ENCODE measurements at regions not wholly inside any gene's neighbourhood (a gene's known extent, or its start where the extent isn't known, plus 50 kb on each side); places are given as distances from the start of the nearest gene placed in this dataset.

- H3K9ac ChIP-seq (ENCODE audit: low read length), result no peak overlapping the region
Measured at GRCh38 chr6:91127752-91128151, 540.9 kb upstream of the MAP3K7 start.

GRCh38 chr6:91126876-91127275 is 540.0 kb upstream of the MAP3K7 start:
- Histone ChIP-seq H3K36me3 (ENCODE audit: control insufficient read depth, insufficient read depth, low read length) (no peaks in the 10 kb centered on the region), H3K4me1 (ENCODE audit: control insufficient read depth, insufficient read depth, low read length) (no peaks in the 10 kb centered on the region), H3K27ac (ENCODE audit: low read depth, low read length) (no peak overlapping the region), H3K27me3 (ENCODE audit: control insufficient read depth, insufficient read depth, low read length) (no peaks in the 10 kb centered on the region), H3K9ac (ENCODE audit: low read length) (no peak overlapping the region), H3K4me3 (ENCODE audit: low read length) (no peak overlapping the region)

More at GRCh38 chr6:91127752-91128151, 540.9 kb upstream of the MAP3K7 start:
- no peaks in the 10 kb centered on the region for H3K27me3 ChIP-seq (ENCODE audit: control insufficient read depth, insufficient read depth, low read length)
- H3K4me3 ChIP-seq (ENCODE audit: low read length), result no peak overlapping the region
- H3K27ac ChIP-seq (ENCODE audit: low read depth, low read length), result no peak overlapping the region
- no peaks in the 10 kb centered on the region for H3K4me1 ChIP-seq (ENCODE audit: control insufficient read depth, insufficient read depth, low read length)
- no peaks in the 10 kb centered on the region for H3K36me3 ChIP-seq (ENCODE audit: control insufficient read depth, insufficient read depth, low read length)

- no peaks in the 10 kb centered on the region for H3K4me1 ChIP-seq (ENCODE audit: control insufficient read depth, insufficient read depth, low read length)
Measured at GRCh38 chr6:91117550-91117949, 530.7 kb upstream of the MAP3K7 start.

GRCh38 chr6:91114123-91114708 is 527.3 kb upstream of the MAP3K7 start:
- no peaks in the 10 kb centered on the region for H3K27me3 ChIP-seq (ENCODE audit: control insufficient read depth, insufficient read depth, low read length)
- no peak overlapping the region for H3K9ac ChIP-seq (ENCODE audit: low read length)
- H3K27ac ChIP-seq (ENCODE audit: low read depth, low read length), result no peak overlapping the region
- no peak overlapping the region for H3K4me3 ChIP-seq (ENCODE audit: low read length)
- H3K4me1 ChIP-seq (ENCODE audit: control insufficient read depth, insufficient read depth, low read length), result no peaks in the 10 kb centered on the region
- no peaks in the 10 kb centered on the region for H3K36me3 ChIP-seq (ENCODE audit: control insufficient read depth, insufficient read depth, low read length)

More at GRCh38 chr6:91117550-91117949, 530.7 kb upstream of the MAP3K7 start:
- no peak overlapping the region for H3K4me3 ChIP-seq (ENCODE audit: low read length)
- no peak overlapping the region for H3K27ac ChIP-seq (ENCODE audit: low read depth, low read length)
- H3K36me3 ChIP-seq (ENCODE audit: control insufficient read depth, insufficient read depth, low read length), result no peaks in the 10 kb centered on the region
- H3K9ac ChIP-seq (ENCODE audit: low read length), result no peak overlapping the region
- no peaks in the 10 kb centered on the region for H3K27me3 ChIP-seq (ENCODE audit: control insufficient read depth, insufficient read depth, low read length)

- Histone ChIP-seq H3K27me3 (ENCODE audit: control insufficient read depth, insufficient read depth, low read length) (no peaks in the 10 kb centered on the region), H3K9ac (ENCODE audit: low read length) (no peak overlapping the region), H3K27ac (ENCODE audit: low read depth, low read length) (no peak overlapping the region), H3K4me1 (ENCODE audit: control insufficient read depth, insufficient read depth, low read length) (no peaks in the 10 kb centered on the region), H3K36me3 (ENCODE audit: control insufficient read depth, insufficient read depth, low read length) (no peaks in the 10 kb centered on the region), H3K4me3 (ENCODE audit: low read length) (no peak overlapping the region)
Measured at GRCh38 chr6:91106083-91106482, 519.2 kb upstream of the MAP3K7 start.

- Histone ChIP-seq H3K27ac (ENCODE audit: low read depth, low read length) (no peak overlapping the region), H3K36me3 (ENCODE audit: control insufficient read depth, insufficient read depth, low read length) (no peaks in the 10 kb centered on the region), H3K4me3 (ENCODE audit: low read length) (no peak overlapping the region), H3K9ac (ENCODE audit: low read length) (no peak overlapping the region), H3K4me1 (ENCODE audit: control insufficient read depth, insufficient read depth, low read length) (no peaks in the 10 kb centered on the region), H3K27me3 (ENCODE audit: control insufficient read depth, insufficient read depth, low read length) (no peaks in the 10 kb centered on the region)
Measured at GRCh38 chr6:91105532-91105931, 518.7 kb upstream of the MAP3K7 start.

- no peaks in the 10 kb centered on the region for H3K36me3 ChIP-seq (ENCODE audit: control insufficient read depth, insufficient read depth, low read length)
- H3K27me3 ChIP-seq (ENCODE audit: control insufficient read depth, insufficient read depth, low read length), result no peaks in the 10 kb centered on the region
- no peaks in the 10 kb centered on the region for H3K4me1 ChIP-seq (ENCODE audit: control insufficient read depth, insufficient read depth, low read length)
- H3K27ac ChIP-seq (ENCODE audit: low read depth, low read length), result no peak overlapping the region
- no peak overlapping the region for H3K4me3 ChIP-seq (ENCODE audit: low read length)
- H3K9ac ChIP-seq (ENCODE audit: low read length), result no peak overlapping the region
Measured at GRCh38 chr6:91099479-91099878, 512.6 kb upstream of the MAP3K7 start.

- no peak overlapping the region for H3K9ac ChIP-seq (ENCODE audit: low read length)
- no peak overlapping the region for H3K27ac ChIP-seq (ENCODE audit: low read depth, low read length)
- H3K4me3 ChIP-seq (ENCODE audit: low read length), result no peak overlapping the region
- no peaks in the 10 kb centered on the region for H3K4me1 ChIP-seq (ENCODE audit: control insufficient read depth, insufficient read depth, low read length)
- H3K36me3 ChIP-seq (ENCODE audit: control insufficient read depth, insufficient read depth, low read length), result no peaks in the 10 kb centered on the region
- no peaks in the 10 kb centered on the region for H3K27me3 ChIP-seq (ENCODE audit: control insufficient read depth, insufficient read depth, low read length)
Measured at GRCh38 chr6:91098006-91098405, 511.1 kb upstream of the MAP3K7 start.

- Histone ChIP-seq H3K9ac (ENCODE audit: low read length) (no peak overlapping the region), H3K4me3 (ENCODE audit: low read length) (no peak overlapping the region), H3K27me3 (ENCODE audit: control insufficient read depth, insufficient read depth, low read length) (no peaks in the 10 kb centered on the region), H3K4me1 (ENCODE audit: control insufficient read depth, insufficient read depth, low read length) (no peaks in the 10 kb centered on the region), H3K36me3 (ENCODE audit: control insufficient read depth, insufficient read depth, low read length) (no peaks in the 10 kb centered on the region), H3K27ac (ENCODE audit: low read depth, low read length) (no peak overlapping the region)
Measured at GRCh38 chr6:91097364-91097763, 510.5 kb upstream of the MAP3K7 start.

- Histone ChIP-seq H3K27ac (ENCODE audit: low read depth, low read length) (no peak overlapping the region), H3K36me3 (ENCODE audit: control insufficient read depth, insufficient read depth, low read length) (no peaks in the 10 kb centered on the region), H3K9ac (ENCODE audit: low read length) (no peak overlapping the region), H3K4me3 (ENCODE audit: low read length) (no peak overlapping the region), H3K27me3 (ENCODE audit: control insufficient read depth, insufficient read depth, low read length) (no peaks in the 10 kb centered on the region), H3K4me1 (ENCODE audit: control insufficient read depth, insufficient read depth, low read length) (no peaks in the 10 kb centered on the region)
Measured at GRCh38 chr6:91094806-91095475, 508.1 kb upstream of the MAP3K7 start.

GRCh38 chr6:91094341-91094740 is 507.5 kb upstream of the MAP3K7 start:
- no peak overlapping the region for H3K9ac ChIP-seq (ENCODE audit: low read length)
- no peaks in the 10 kb centered on the region for H3K27me3 ChIP-seq (ENCODE audit: control insufficient read depth, insufficient read depth, low read length)
- no peak overlapping the region for H3K4me3 ChIP-seq (ENCODE audit: low read length)
- H3K4me1 ChIP-seq (ENCODE audit: control insufficient read depth, insufficient read depth, low read length), result no peaks in the 10 kb centered on the region
- H3K36me3 ChIP-seq (ENCODE audit: control insufficient read depth, insufficient read depth, low read length), result no peaks in the 10 kb centered on the region
- no peak overlapping the region for H3K27ac ChIP-seq (ENCODE audit: low read depth, low read length)

- H3K9ac ChIP-seq (ENCODE audit: low read length), result no peak overlapping the region
- no peak overlapping the region for H3K4me3 ChIP-seq (ENCODE audit: low read length)
- no peaks in the 10 kb centered on the region for H3K4me1 ChIP-seq (ENCODE audit: control insufficient read depth, insufficient read depth, low read length)
- H3K27me3 ChIP-seq (ENCODE audit: control insufficient read depth, insufficient read depth, low read length), result no peaks in the 10 kb centered on the region
- no peak overlapping the region for H3K27ac ChIP-seq (ENCODE audit: low read depth, low read length)
- no peaks in the 10 kb centered on the region for H3K36me3 ChIP-seq (ENCODE audit: control insufficient read depth, insufficient read depth, low read length)
Measured at GRCh38 chr6:91088976-91089375, 502.1 kb upstream of the MAP3K7 start.

GRCh38 chr6:91088515-91088914 is 501.6 kb upstream of the MAP3K7 start:
- H3K27me3 ChIP-seq (ENCODE audit: control insufficient read depth, insufficient read depth, low read length), result no peaks in the 10 kb centered on the region
- no peaks in the 10 kb centered on the region for H3K36me3 ChIP-seq (ENCODE audit: control insufficient read depth, insufficient read depth, low read length)
- H3K4me1 ChIP-seq (ENCODE audit: control insufficient read depth, insufficient read depth, low read length), result no peaks in the 10 kb centered on the region
- H3K27ac ChIP-seq (ENCODE audit: low read depth, low read length), result no peak overlapping the region
- H3K4me3 ChIP-seq (ENCODE audit: low read length), result no peak overlapping the region
- H3K9ac ChIP-seq (ENCODE audit: low read length), result no peak overlapping the region

Measured in rectal smooth muscle tissue (tissue), 1 donor.